ENCODE measurements at regions not wholly inside any gene's neighbourhood (a gene's known extent, or its start where the extent isn't known, plus 50 kb on each side); places are given as distances from the start of the nearest gene placed in this dataset.

- Mint-ChIP-seq H3K36me3 (ENCODE audit: insufficient read depth, unreplicated experiment) (no peaks in the 10 kb centered on the region), H3K9me3 (ENCODE audit: unreplicated experiment) (no peaks in the 10 kb centered on the region), H3K4me1 (ENCODE audit: insufficient read depth, unreplicated experiment) (peaks cover 14% of the 10 kb centered on the region), H3K27me3 (ENCODE audit: insufficient read depth, unreplicated experiment) (no peaks in the 10 kb centered on the region), H3K27ac (ENCODE audit: low read depth, unreplicated experiment) (no peak overlapping the region), H3K4me3 (ENCODE audit: unreplicated experiment) (no peak overlapping the region)
- CTCF ChIA-PET, result no interaction called here
- intact Hi-C loops (cut with micrococcal nuclease), result no loop called here
- BruUV-seq (replicated peaks), result no TSS peak
- TF ChIP-seq, protein P1, sequence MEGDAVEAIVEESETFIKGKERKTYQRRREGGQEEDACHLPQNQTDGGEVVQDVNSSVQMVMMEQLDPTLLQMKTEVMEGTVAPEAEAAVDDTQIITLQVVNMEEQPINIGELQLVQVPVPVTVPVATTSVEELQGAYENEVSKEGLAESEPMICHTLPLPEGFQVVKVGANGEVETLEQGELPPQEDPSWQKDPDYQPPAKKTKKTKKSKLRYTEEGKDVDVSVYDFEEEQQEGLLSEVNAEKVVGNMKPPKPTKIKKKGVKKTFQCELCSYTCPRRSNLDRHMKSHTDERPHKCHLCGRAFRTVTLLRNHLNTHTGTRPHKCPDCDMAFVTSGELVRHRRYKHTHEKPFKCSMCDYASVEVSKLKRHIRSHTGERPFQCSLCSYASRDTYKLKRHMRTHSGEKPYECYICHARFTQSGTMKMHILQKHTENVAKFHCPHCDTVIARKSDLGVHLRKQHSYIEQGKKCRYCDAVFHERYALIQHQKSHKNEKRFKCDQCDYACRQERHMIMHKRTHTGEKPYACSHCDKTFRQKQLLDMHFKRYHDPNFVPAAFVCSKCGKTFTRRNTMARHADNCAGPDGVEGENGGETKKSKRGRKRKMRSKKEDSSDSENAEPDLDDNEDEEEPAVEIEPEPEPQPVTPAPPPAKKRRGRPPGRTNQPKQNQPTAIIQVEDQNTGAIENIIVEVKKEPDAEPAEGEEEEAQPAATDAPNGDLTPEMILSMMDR (IDR thresholded peaks at IDR 0.05; ENCODE audit: unreplicated experiment), result no peak
- POLR2A ChIA-PET, result no interaction called here
- no peak for DNase-seq (ENCODE audit: unreplicated experiment)
These were observed 194.4 kb downstream of the GADD45G start for GRCh38 chr9:89799221-89799620.

DNA sequence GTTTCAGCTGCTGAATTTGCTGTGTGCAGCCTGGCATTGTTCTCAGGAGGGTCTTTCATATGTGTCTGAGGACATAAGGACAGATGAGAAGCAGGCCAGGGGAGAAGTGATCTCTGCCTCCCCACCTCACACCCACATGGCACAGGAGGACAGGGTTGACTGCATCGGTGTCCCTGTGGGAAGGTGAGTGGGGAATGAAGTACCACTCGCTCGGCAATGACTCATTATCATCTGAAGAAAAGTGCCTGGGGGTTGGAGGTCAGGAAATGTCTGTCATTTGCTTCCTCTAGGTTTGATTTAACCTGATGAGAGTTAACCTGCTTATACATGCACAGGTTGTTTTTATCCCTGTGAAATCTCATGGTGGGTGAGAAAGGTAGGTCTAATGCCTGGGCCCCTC, 195.0 kb downstream of the GADD45G start:
- TF ChIP-seq, protein P1 (IDR thresholded peaks at IDR 0.05; ENCODE audit: unreplicated experiment), result no peak
- Mint-ChIP-seq H3K4me3 (ENCODE audit: unreplicated experiment) (no peak overlapping the region), H3K27ac (ENCODE audit: low read depth, unreplicated experiment) (no peak overlapping the region), H3K4me1 (ENCODE audit: insufficient read depth, unreplicated experiment) (peaks cover 14% of the 10 kb centered on the region), H3K36me3 (ENCODE audit: insufficient read depth, unreplicated experiment) (no peaks in the 10 kb centered on the region), H3K27me3 (ENCODE audit: insufficient read depth, unreplicated experiment) (no peaks in the 10 kb centered on the region), H3K9me3 (ENCODE audit: unreplicated experiment) (no peaks in the 10 kb centered on the region)
- no peak for DNase-seq (ENCODE audit: unreplicated experiment)
- ChIA-PET CTCF (no interaction called here), POLR2A (interaction anchor here (0.6 kb wide), 1 partner anchor 16 kb away, joined by 3 read pairs; no protein-coding TSS in a partner anchor)
- BruUV-seq (replicated peaks), result no TSS peak
- intact Hi-C loops (cut with micrococcal nuclease), result no loop called here

GRCh38 chr9:89801341-89801740, 196.5 kb downstream of the GADD45G start:
- ChIA-PET POLR2A (interaction anchor here (0.5 to 1.3 kb wide), 4 partner anchors 11 to 111 kb away, joined by 3 to 8 read pairs (median 4); no protein-coding TSS in a partner anchor), CTCF (interaction anchor here (1.0 kb wide), 1 partner anchor 203 kb away, joined by 3 read pairs; no protein-coding TSS in a partner anchor)
- H3K4me3 Mint-ChIP-seq (ENCODE audit: unreplicated experiment), result no peak overlapping the region
- no peaks in the 10 kb centered on the region for H3K9me3 Mint-ChIP-seq (ENCODE audit: unreplicated experiment)
- TF ChIP-seq, protein P1 (IDR thresholded peaks at IDR 0.05; ENCODE audit: unreplicated experiment), result no peak
- no TSS peak for BruUV-seq (replicated peaks)
- peaks cover 14% of the 10 kb centered on the region for H3K4me1 Mint-ChIP-seq (ENCODE audit: insufficient read depth, unreplicated experiment)
- no peaks in the 10 kb centered on the region for H3K27me3 Mint-ChIP-seq (ENCODE audit: insufficient read depth, unreplicated experiment)
- intact Hi-C loops (cut with micrococcal nuclease), result no loop called here
- no peaks in the 10 kb centered on the region for H3K36me3 Mint-ChIP-seq (ENCODE audit: insufficient read depth, unreplicated experiment)
- no peak overlapping the region for H3K27ac Mint-ChIP-seq (ENCODE audit: low read depth, unreplicated experiment)
- no peak for DNase-seq (ENCODE audit: unreplicated experiment)

GRCh38 chr9:89801742-89802670, 197.2 kb downstream of the GADD45G start:
- no peak for DNase-seq (ENCODE audit: unreplicated experiment)
- Mint-ChIP-seq H3K9me3 (ENCODE audit: unreplicated experiment) (no peaks in the 10 kb centered on the region), H3K4me1 (ENCODE audit: insufficient read depth, unreplicated experiment) (peaks cover 14% of the 10 kb centered on the region), H3K36me3 (ENCODE audit: insufficient read depth, unreplicated experiment) (no peaks in the 10 kb centered on the region), H3K27ac (ENCODE audit: low read depth, unreplicated experiment) (no peak overlapping the region), H3K4me3 (ENCODE audit: unreplicated experiment) (no peak overlapping the region), H3K27me3 (ENCODE audit: insufficient read depth, unreplicated experiment) (no peaks in the 10 kb centered on the region)
- BruUV-seq (replicated peaks), result no TSS peak
- CTCF ChIA-PET, result interaction anchor here (0.6 to 1.0 kb wide), 5 partner anchors 65 to 251 kb away, joined by 3 to 6 read pairs (median 3); no protein-coding TSS in a partner anchor
- TF ChIP-seq, protein P1 (IDR thresholded peaks at IDR 0.05; ENCODE audit: unreplicated experiment), result no peak
- intact Hi-C loops (cut with micrococcal nuclease), result no loop called here
- POLR2A ChIA-PET, result interaction anchor here (0.6 to 1.3 kb wide), 5 partner anchors 12 to 195 kb away, joined by 3 to 8 read pairs (median 3); no protein-coding TSS in a partner anchor

All from MCF 10A (cell line).